Caco-2 (cell line): ENCODE measurements at regions not wholly inside any gene's neighbourhood (a gene's known extent, or its start where the extent isn't known, plus 50 kb on each side); places are given as distances from the start of the nearest gene placed in this dataset.
A peak's percentile ranks its signal among the peaks of the same experiment; 100 is the strongest.

Experiments used
- BruUV-seq: library from RNA; stranded (reverse); fragments of 400-500 nt; replicated peaks from 2 replicates; lab custom pipeline; 2021; lab: Mats Ljungman, UMichigan
- CTCF ChIA-PET: fragments of 300-600 bp; sonication (Branson Sonifier 250); formaldehyde crosslinking; loops from one replicate; lab custom pipeline; 2022; ENCODE audit warnings: antibody characterized with exemption; lab: Charles Lee
- POLR2A ChIA-PET: fragments of 300-600 bp; sonication (Branson Sonifier 250); formaldehyde crosslinking; loops from one replicate; lab custom pipeline; 2022; ENCODE audit warnings: antibody characterized with exemption; lab: Charles Lee
- DNase-seq, 2 experiments: peaks; one replicate each; pipeline versions ENCODE4 v3.0.0 to v3.0.0-alpha.2; 2020 to 2022
- H3K27me3 ChIP-seq: replicated peaks from 2 replicates; pipeline ENCODE4 v1.6.0; 2011; ENCODE audit warnings: low read length; ENCODE audit not compliant: control insufficient read depth, insufficient read depth
- H3K36me3 ChIP-seq: 2 replicates; pipeline ENCODE4 v1.5.1; 2011; ENCODE audit warnings: low read length; ENCODE audit not compliant: control insufficient read depth, insufficient read depth
- H3K4me1 ChIP-seq: fragments of 250-450 bp; sonication (Bioruptor Pico); 2 replicates; pipeline ENCODE4 v1.5.1; 2020; ENCODE audit warnings: mild to moderate bottlenecking
- H3K4me3 ChIP-seq: 2 replicates; pipeline ENCODE4 v1.5.1; 2011; ENCODE audit warnings: low read depth, mild to moderate bottlenecking, control low read depth, low read length
- H3K9me3 ChIP-seq: fragments of 250-450 bp; sonication (Bioruptor Pico); 2 replicates; pipeline ENCODE4 v1.5.1; 2020; ENCODE audit warnings: mild to moderate bottlenecking, moderate library complexity
- H3K27ac Mint-ChIP-seq: one replicate; pipeline ENCODE4 v1.8.0; 2022; ENCODE audit warnings: mixed read lengths; ENCODE audit not compliant: unreplicated experiment
- H3K27me3 Mint-ChIP-seq: one replicate; pipeline ENCODE4 v1.8.0; 2022; ENCODE audit warnings: mixed read lengths; ENCODE audit not compliant: insufficient read depth, unreplicated experiment
- H3K36me3 Mint-ChIP-seq: one replicate; pipeline ENCODE4 v1.8.0; 2022; ENCODE audit warnings: mild to moderate bottlenecking, mixed read lengths; ENCODE audit not compliant: insufficient read depth, unreplicated experiment
- H3K4me1 Mint-ChIP-seq: one replicate; pipeline ENCODE4 v1.8.0; 2022; ENCODE audit warnings: low read depth, mixed read lengths; ENCODE audit not compliant: unreplicated experiment
- H3K4me3 Mint-ChIP-seq: one replicate; pipeline ENCODE4 v1.8.0; 2022; ENCODE audit warnings: mild to moderate bottlenecking, moderate library complexity, mixed read lengths; ENCODE audit not compliant: unreplicated experiment
- H3K9me3 Mint-ChIP-seq: one replicate; pipeline ENCODE4 v1.8.0; 2022; ENCODE audit warnings: mixed read lengths; ENCODE audit not compliant: unreplicated experiment
- CTCF ChIP-seq, 2 experiments: fragments of 200-600 bp in 1 of 2; IDR thresholded peaks; 1 replicate in 1 of 2; 2 replicates in 1 of 2; pipeline versions ENCODE4 v1.5.1 to v1.8.0; 2011 to 2022; ENCODE audit warnings: antibody characterized with exemption in 1 of 2, control low read depth in 1 of 2, inconsistent platforms in 1 of 2, low read depth in 1 of 2, low read length in 1 of 2, mild to moderate bottlenecking in 1 of 2, moderate library complexity in 1 of 2; ENCODE audit not compliant: insufficient read depth in 1 of 2, severe bottlenecking in 1 of 2, unreplicated experiment in 1 of 2
- intact Hi-C: fragments of 100-400 bp; cut with micrococcal nuclease; formaldehyde crosslinking; loops from one replicate; pipeline ENCODE4 v1.10.0; 2022; ENCODE audit not compliant: unreplicated experiment

GRCh38 chr2:150378686-150379085 is 108.8 kb downstream of the RND3 start:
- intact Hi-C loops = no loop called here
- ChIA-PET POLR2A (no interaction called here), CTCF (no interaction called here)
- Histone ChIP-seq H3K36me3 (no peaks in the 10 kb centered on the region), H3K9me3 (peaks cover 4% of the 10 kb centered on the region; the same call in 1 of the 2 replicates), H3K4me3 (no peak overlapping the region), H3K27me3 (no peaks in the 10 kb centered on the region), H3K4me1 (peaks cover 24% of the 10 kb centered on the region)
- peaks cover 8% of the 10 kb centered on the region for H3K4me1 Mint-ChIP-seq
- no peak for DNase-seq
- no peak for TF ChIP-seq CTCF (IDR thresholded peaks at IDR 0.05; ENCODE audit: insufficient read depth in 1 of 2, low read depth in 1 of 2, low read length in 1 of 2, severe bottlenecking in 1 of 2, unreplicated experiment in 1 of 2)
- H3K27ac Mint-ChIP-seq = peak overlapping the region; percentile 61
- H3K27me3 Mint-ChIP-seq = no peaks in the 10 kb centered on the region
- no peaks in the 10 kb centered on the region for H3K36me3 Mint-ChIP-seq
- H3K4me3 Mint-ChIP-seq = no peak overlapping the region
- H3K9me3 Mint-ChIP-seq = peaks cover 21% of the 10 kb centered on the region
- no TSS peak for BruUV-seq

GRCh38 chr2:150376553-150377335 is 110.7 kb downstream of the RND3 start:
- ChIA-PET CTCF (interaction anchor here (1.0 to 1.3 kb wide), 2 partner anchors 29 to 49 kb away, joined by 3 to 4 read pairs; no protein-coding TSS in a partner anchor), POLR2A (interaction anchor here (0.9 kb wide), 1 partner anchor 790 kb away, joined by 3 read pairs; no protein-coding TSS in a partner anchor)
- no peaks in the 10 kb centered on the region for H3K27me3 ChIP-seq
- Mint-ChIP-seq H3K9me3 (peaks cover 2% of the 10 kb centered on the region), H3K27ac (peak overlapping the region; percentile 87), H3K4me1 (peaks cover 17% of the 10 kb centered on the region), H3K4me3 (no peak overlapping the region), H3K36me3 (no peaks in the 10 kb centered on the region), H3K27me3 (no peaks in the 10 kb centered on the region)
- H3K9me3 ChIP-seq = no peaks in the 10 kb centered on the region
- intact Hi-C loops = loop anchor here (1.0 kb wide), 1 partner anchor 30 kb away; no protein-coding TSS in a partner anchor
- TF ChIP-seq CTCF (IDR thresholded peaks at IDR 0.05; ENCODE audit: insufficient read depth in 1 of 2, low read depth in 1 of 2, low read length in 1 of 2, severe bottlenecking in 1 of 2, unreplicated experiment in 1 of 2) = no peak
- peaks cover 33% of the 10 kb centered on the region for H3K4me1 ChIP-seq
- DNase-seq = peak; percentile 87 to 88
- no peaks in the 10 kb centered on the region for H3K36me3 ChIP-seq
- H3K4me3 ChIP-seq = no peak overlapping the region
- no TSS peak for BruUV-seq

- Histone ChIP-seq H3K4me1 (peaks cover 47% of the 10 kb centered on the region), H3K27me3 (no peaks in the 10 kb centered on the region), H3K36me3 (no peaks in the 10 kb centered on the region), H3K4me3 (no peak overlapping the region), H3K9me3 (no peaks in the 10 kb centered on the region)
- Mint-ChIP-seq H3K36me3 (no peaks in the 10 kb centered on the region), H3K27me3 (no peaks in the 10 kb centered on the region), H3K4me1 (peaks cover 27% of the 10 kb centered on the region), H3K4me3 (no peak overlapping the region), H3K27ac (no peak overlapping the region), H3K9me3 (no peaks in the 10 kb centered on the region)
- ChIA-PET POLR2A (no interaction called here), CTCF (no interaction called here)
- DNase-seq = no peak
- BruUV-seq = no TSS peak
- no peak for TF ChIP-seq CTCF (IDR thresholded peaks at IDR 0.05; ENCODE audit: insufficient read depth in 1 of 2, low read depth in 1 of 2, low read length in 1 of 2, severe bottlenecking in 1 of 2, unreplicated experiment in 1 of 2)
- intact Hi-C loops = no loop called here
Observed at GRCh38 chr2:150375333-150375732, 112.1 kb downstream of the RND3 start.
